Right lobe of liver (tissue), 6 donors: ENCODE measurements at regions not wholly inside any gene's neighbourhood (a gene's known extent, or its start where the extent isn't known, plus 50 kb on each side); places are given as distances from the start of the nearest gene placed in this dataset.
"Not testable (repeated sequence)": the region's sequence is repeated elsewhere in the genome, so short reads cannot be mapped to it uniquely, and the experiment has no call there.

Experiments used
- ATAC-seq, 4 donors: fragments of 200-7000 bp; cut with Tn5 transposase; one replicate each; pipeline ENCODE4 v1.9.1; 2020; ENCODE audit warnings: mild to moderate bottlenecking in 4 of 4, moderate library complexity in 4 of 4
- DNase-seq, 3 donors: peaks; one replicate each; pipeline ENCODE4 v3.0.0-alpha.2; 2020
- H3K27ac ChIP-seq, 3 donors: fragments of 200-600 bp; one replicate each; pipeline ENCODE4 v1.8.0; 2022
- H3K27me3 ChIP-seq, 2 donors: fragments of 200-600 bp; one replicate each; pipeline ENCODE4 v1.8.0; 2022
- H3K36me3 ChIP-seq, 4 donors: fragments of 200-600 bp; sonication (generic) in 1 of 4; one replicate each; pipeline versions ENCODE4 v1.5.1 to v1.8.0; 2017 to 2022; ENCODE audit warnings: control low read depth in 1 of 4
- H3K4me1 ChIP-seq, 4 donors: fragments of 200-600 bp; sonication (generic) in 1 of 4; one replicate each; pipeline versions ENCODE4 v1.5.1 to v1.8.0; 2017 to 2022; ENCODE audit warnings: control low read depth in 1 of 4
- H3K4me3 ChIP-seq, 3 donors: fragments of 200-600 bp; one replicate each; pipeline ENCODE4 v1.8.0; 2022
- H3K9me3 ChIP-seq, 4 donors: fragments of 200-600 bp; sonication (generic) in 1 of 4; one replicate each; pipeline versions ENCODE4 v1.5.1 to v1.8.0; 2017 to 2022; ENCODE audit warnings: control low read depth in 1 of 4
- POLR2A ChIP-seq: fragments of 450-650 bp; IDR thresholded peaks from one replicate; pipeline ENCODE4 v1.6.1; 2017; ENCODE audit warnings: antibody characterized with exemption, mild to moderate bottlenecking
- WGBS: methylation state at CpG from one replicate; pipeline ENCODE4 v1.1.6; 2018; ENCODE audit warnings: low coverage, low lambda C conversion rate; ENCODE audit not compliant: insufficient coverage; ENCODE audit errors: missing lambda C conversion rate; 5-methylcytosine and 5-hydroxymethylcytosine counted together
- intact Hi-C, 2 donors: fragments of 100-400 bp; cut with DNase I; formaldehyde crosslinking; loops; one replicate each; pipeline versions ENCODE4 v1.11.2 to v1.14.1; 2022
- TF ChIP-seq, protein P1 (sequence below), 4 donors: fragments of 200-600 bp in 3 of 4; fragments of 450-650 bp in 1 of 4; IDR thresholded peaks; one replicate each; pipeline versions ENCODE4 v1.5.1 to v1.8.0; 2016 to 2022; ENCODE audit warnings: antibody characterized with exemption in 4 of 4, mild to moderate bottlenecking in 2 of 4
- donor health status: DM: no; HTN: yes; CAD: no.
- donor health status: DM: no; HTN: no; CAD: no.
- donor health status: DM: no; HTN: no; CAD: no.
- donor health status: DM: no; HTN: yes; CAD: no.
- donor health status: DM: no; HTN: yes; CAD: no.

DNA sequence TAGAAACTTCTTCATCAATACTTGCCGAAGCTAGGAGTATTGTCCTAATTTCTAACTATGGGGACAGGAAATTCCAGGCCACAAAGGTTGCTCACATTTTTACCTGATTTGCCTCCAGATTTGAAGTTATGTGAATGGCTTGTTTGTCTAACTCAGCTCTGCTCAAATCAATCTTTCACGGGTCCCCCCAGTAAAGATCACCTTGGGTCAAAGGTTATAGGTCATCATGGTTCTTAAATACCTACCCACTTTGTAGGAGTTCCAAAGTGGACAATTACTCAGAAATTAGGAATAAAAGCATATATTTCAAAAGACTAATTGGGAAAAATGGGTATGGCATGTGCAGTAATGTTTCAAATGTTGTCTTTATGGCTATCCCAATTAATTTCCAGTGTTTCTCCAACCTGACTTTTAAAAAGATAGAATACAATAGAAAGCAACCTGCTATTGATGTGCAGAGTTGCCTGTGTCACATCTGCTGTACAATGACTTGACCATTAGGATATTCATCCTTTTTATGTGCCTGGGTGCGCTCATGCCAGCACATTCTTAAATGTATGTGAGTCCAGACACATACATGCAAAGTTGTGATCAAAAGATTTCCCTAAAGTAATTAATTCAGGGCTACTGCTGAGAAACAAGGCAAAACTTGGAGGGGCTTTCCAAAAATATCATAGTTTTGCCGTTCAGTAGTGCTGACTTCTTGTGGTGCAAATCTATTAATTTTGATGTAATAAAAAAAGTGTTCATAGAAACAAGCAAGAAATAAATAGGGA, 126.1 kb downstream of the MYCN start:
- Histone ChIP-seq H3K36me3 (no peaks in the 10 kb centered on the region), H3K27me3 (no peaks in the 10 kb centered on the region), H3K4me1 (no peaks in the 10 kb centered on the region), H3K9me3 (no peaks in the 10 kb centered on the region), H3K4me3 (no peak overlapping the region), H3K27ac (no peak overlapping the region)
- DNase-seq (no peak), ATAC-seq (no peak)
- TF ChIP-seq, protein P1, sequence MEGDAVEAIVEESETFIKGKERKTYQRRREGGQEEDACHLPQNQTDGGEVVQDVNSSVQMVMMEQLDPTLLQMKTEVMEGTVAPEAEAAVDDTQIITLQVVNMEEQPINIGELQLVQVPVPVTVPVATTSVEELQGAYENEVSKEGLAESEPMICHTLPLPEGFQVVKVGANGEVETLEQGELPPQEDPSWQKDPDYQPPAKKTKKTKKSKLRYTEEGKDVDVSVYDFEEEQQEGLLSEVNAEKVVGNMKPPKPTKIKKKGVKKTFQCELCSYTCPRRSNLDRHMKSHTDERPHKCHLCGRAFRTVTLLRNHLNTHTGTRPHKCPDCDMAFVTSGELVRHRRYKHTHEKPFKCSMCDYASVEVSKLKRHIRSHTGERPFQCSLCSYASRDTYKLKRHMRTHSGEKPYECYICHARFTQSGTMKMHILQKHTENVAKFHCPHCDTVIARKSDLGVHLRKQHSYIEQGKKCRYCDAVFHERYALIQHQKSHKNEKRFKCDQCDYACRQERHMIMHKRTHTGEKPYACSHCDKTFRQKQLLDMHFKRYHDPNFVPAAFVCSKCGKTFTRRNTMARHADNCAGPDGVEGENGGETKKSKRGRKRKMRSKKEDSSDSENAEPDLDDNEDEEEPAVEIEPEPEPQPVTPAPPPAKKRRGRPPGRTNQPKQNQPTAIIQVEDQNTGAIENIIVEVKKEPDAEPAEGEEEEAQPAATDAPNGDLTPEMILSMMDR (IDR thresholded peaks at IDR 0.05), result no peak
- TF ChIP-seq POLR2A, result no peak
- intact Hi-C loops, result no loop called here
- WGBS, result 62% methylated on average over 4 of the region's 4 CpGs

DNA sequence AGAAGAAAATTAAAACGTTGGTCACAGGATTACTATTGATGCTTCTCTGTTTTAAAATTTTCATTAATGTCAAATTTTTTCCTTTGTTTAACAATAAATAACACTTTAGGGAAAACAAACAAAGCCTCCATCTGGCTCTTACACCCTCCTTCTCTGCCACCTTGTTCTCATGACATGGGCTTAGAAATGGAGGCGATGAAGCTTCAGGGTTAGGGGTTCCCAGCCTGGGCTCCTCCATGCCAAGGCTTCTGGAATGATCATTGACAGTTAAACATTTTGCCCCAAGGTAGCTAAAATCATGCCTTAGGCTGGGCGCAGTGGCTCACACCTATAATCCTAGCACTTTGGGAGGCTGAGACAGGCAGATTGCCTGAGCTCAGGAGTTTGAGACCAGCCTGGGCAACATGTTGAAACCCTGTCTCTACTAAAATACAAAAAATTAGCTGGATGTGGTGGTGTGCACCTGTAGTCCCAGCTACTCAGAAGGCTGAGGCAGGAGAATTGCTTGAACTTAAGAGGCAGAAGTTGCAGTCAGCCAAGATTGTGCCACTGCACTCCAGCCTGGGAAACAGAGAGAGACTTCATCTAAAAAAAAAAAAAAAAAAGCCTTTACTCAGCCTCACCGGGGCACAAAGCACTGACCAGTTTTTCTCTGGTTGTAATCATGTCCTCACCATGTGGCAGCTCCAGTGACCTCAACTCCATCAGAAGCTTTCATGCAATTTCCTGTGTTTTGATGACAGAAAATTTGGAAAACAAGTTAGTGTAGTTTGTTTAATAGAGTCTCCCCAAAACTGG, 125.1 kb downstream of the MYCN start:
- DNase-seq, H3K4me1 ChIP-seq, H3K27me3 ChIP-seq, H3K4me3 ChIP-seq, H3K9me3 ChIP-seq, H3K27ac ChIP-seq, intact Hi-C loops, ATAC-seq, H3K36me3 ChIP-seq: not testable (repeated sequence)
- WGBS, result 55% methylated on average over 4 of the region's 4 CpGs

DNA sequence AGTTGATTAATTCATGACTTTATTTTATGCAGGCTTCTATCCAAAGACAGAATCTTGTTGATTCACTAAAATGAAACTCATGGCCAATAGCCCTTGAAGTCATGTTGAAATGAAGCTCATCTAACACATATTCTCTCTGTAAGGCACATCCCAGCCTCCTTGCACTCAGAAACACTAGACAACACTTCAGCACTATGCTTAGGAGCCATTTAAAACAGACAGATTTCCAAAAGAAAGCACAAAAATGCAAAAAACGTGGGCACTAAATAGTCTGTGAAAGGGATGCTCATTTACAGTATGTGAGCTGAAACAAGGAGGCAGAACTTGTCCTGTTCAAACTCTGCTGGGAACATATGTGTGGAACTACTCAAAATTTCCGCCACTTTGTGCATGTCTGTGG, 124.4 kb downstream of the MYCN start:
- Histone ChIP-seq H3K9me3 (no peaks in the 10 kb centered on the region), H3K27me3 (no peaks in the 10 kb centered on the region), H3K4me3 (no peak overlapping the region), H3K4me1 (no peaks in the 10 kb centered on the region), H3K36me3 (no peaks in the 10 kb centered on the region), H3K27ac (no peak overlapping the region)
- ATAC-seq (no peak), DNase-seq (no peak)
- 44% methylated on average over 2 of the region's 2 CpGs for WGBS
- TF ChIP-seq, protein P1 (IDR thresholded peaks at IDR 0.05), result no peak
- no peak for TF ChIP-seq POLR2A
- intact Hi-C loops, result no loop called here

DNA sequence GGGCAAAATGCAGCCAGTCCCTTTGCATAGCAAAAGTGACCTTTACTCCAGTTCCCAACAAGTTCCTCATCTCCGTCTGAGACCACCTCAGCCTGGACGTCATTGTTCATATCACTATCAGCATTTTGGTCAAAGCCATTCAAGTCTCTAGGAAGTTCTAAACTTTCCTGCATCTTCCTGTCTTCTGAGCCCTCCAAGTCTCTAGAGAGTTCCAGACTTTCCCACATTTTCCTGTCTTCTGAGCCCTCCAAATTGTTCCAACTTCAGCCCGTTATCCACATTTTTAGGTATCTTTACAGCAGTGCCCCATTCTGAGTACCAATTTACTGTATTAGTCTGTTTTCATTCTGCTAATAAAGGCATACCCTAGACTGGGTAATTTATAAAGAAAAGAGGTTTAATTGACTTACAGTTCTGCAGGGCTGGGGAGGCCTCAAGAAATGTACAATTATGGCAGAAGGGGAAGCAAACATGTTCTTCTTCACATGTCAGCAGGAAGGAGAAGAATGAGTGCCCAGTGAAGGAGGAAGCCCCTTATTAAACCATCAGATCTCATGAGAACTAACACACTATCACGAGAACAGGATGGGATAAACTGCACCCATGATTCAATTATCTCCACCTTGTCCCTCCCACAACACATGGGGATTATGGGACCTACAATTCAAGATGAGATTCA, 123.7 kb downstream of the MYCN start:
- Histone ChIP-seq H3K4me1 (no peaks in the 10 kb centered on the region), H3K9me3 (no peaks in the 10 kb centered on the region), H3K4me3 (no peak overlapping the region), H3K27me3 (no peaks in the 10 kb centered on the region), H3K27ac (no peak overlapping the region), H3K36me3 (no peaks in the 10 kb centered on the region)
- ATAC-seq (no peak), DNase-seq (no peak)
- WGBS, result 83% methylated on average over 3 of the region's 4 CpGs
- TF ChIP-seq, protein P1 (IDR thresholded peaks at IDR 0.05), result no peak
- no peak for TF ChIP-seq POLR2A
- intact Hi-C loops, result no loop called here
